ENCODE measurements at regions not wholly inside any gene's neighbourhood (a gene's known extent, or its start where the extent isn't known, plus 50 kb on each side); places are given as distances from the start of the nearest gene placed in this dataset.
"Not testable (repeated sequence)": the region's sequence is repeated elsewhere in the genome, so short reads cannot be mapped to it uniquely, and the experiment has no call there.

DNA sequence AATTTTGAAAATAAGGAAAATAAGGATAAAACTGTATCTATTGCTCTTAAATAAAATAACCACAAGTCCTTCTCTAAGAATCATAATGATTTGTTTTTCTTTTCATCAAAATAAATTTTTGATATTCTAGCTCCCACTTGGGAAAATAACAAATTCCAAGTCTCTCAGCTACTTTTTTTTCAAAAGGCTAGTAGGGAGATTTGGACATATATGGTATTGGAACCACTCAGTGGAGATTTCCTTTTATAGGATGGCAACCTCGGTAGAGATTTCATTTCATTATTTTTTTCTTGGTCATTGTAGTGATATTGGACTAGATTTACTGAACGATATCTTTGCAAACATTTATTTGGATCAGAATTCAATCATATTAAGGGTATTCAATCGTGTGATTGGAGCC, 69.5 kb upstream of the PRKG1 start:
- no peaks in the 10 kb centered on the region for H3K9me3 Mint-ChIP-seq
- ATAC-seq (replicated peaks; ENCODE audit: extremely low read depth, poor library complexity, severe bottlenecking), result no peak
- DNase-seq (ENCODE audit: low spot score in 2 of 2), result no peak
- no peak overlapping the region for H3K4me3 Mint-ChIP-seq
- no peaks in the 10 kb centered on the region for H3K4me1 Mint-ChIP-seq
- H3K27me3 Mint-ChIP-seq, result peaks cover 39% of the 10 kb centered on the region
- H3K27ac Mint-ChIP-seq (ENCODE audit: low read depth), result no peak overlapping the region
- H3K36me3 Mint-ChIP-seq (ENCODE audit: insufficient read depth), result no peaks in the 10 kb centered on the region

DNA sequence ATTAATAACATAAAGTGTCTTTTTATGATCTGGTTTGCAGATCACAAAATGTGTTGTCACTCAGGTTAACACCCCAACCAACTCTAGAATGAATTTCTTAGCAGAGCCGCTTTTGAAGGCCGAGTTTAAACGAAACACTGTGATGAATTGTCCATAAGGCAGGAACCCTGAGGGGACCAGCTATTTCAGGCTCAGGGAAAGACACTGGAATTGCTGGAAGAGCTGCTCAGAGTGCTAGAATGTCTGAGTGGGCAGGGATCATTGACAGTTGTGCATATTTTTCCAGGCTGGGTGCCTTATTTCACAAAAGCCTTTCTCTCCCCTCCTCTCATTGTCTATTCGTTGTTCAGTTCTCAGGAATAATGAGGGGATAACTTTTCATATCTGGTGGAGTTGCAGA, 68.7 kb upstream of the PRKG1 start:
- no peak for ATAC-seq (replicated peaks; ENCODE audit: extremely low read depth, poor library complexity, severe bottlenecking)
- no peak overlapping the region for H3K27ac Mint-ChIP-seq (ENCODE audit: low read depth)
- no peaks in the 10 kb centered on the region for H3K9me3 Mint-ChIP-seq
- H3K27me3 Mint-ChIP-seq, result peaks cover 47% of the 10 kb centered on the region
- no peak for DNase-seq (ENCODE audit: low spot score in 2 of 2)
- no peaks in the 10 kb centered on the region for H3K36me3 Mint-ChIP-seq (ENCODE audit: insufficient read depth)
- no peak overlapping the region for H3K4me3 Mint-ChIP-seq
- H3K4me1 Mint-ChIP-seq, result no peaks in the 10 kb centered on the region

DNA sequence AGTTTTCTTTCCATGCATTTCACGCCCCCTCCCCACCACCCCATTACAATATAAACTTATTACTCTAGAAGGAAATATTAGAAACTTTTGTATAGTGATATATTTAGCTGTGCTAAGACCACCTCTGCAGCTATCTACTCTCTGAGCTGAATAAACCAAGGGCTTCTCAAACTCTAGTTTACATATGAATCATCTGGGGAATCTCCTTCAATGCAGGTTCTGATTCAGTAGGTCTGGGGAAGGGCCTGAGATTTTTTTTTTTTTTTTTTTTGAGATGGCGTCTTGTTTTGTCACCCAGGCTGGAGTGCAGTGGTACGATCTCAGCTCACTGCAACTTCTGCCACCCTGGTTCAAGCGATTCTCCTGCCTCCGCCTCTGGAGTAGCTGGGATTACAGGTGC, 67.6 kb upstream of the PRKG1 start:
- Mint-ChIP-seq H3K27me3 (peaks cover 58% of the 10 kb centered on the region), H3K9me3 (no peaks in the 10 kb centered on the region), H3K36me3 (ENCODE audit: insufficient read depth) (no peaks in the 10 kb centered on the region), H3K4me3 (no peak overlapping the region), H3K4me1 (no peaks in the 10 kb centered on the region), H3K27ac (ENCODE audit: low read depth) (no peak overlapping the region)
- no peak for DNase-seq (ENCODE audit: low spot score in 2 of 2)
- no peak for ATAC-seq (replicated peaks; ENCODE audit: extremely low read depth, poor library complexity, severe bottlenecking)

DNA sequence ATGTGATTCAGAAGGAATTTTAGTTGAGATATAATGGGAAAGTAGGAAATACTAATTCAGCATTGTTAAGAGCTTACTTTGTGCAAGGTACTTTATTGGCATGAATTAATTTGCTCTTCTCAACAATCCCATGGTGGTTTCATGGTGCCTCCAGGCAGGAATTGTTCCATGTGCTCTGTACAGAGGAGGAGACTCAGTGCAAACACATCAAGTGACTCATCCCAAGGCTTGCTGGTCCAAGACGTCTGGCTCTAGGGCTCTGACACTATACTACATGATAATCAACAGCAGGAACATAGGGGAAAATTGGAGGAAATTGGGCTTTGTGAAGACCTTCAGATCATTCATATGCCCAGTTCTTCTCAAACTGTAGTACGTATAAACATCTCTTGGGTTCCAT, 66.5 kb upstream of the PRKG1 start:
- H3K9me3 Mint-ChIP-seq, result no peaks in the 10 kb centered on the region
- H3K4me1 Mint-ChIP-seq, result no peaks in the 10 kb centered on the region
- ATAC-seq (replicated peaks; ENCODE audit: extremely low read depth, poor library complexity, severe bottlenecking) (no peak), DNase-seq (ENCODE audit: low spot score in 2 of 2) (no peak)
- H3K27me3 Mint-ChIP-seq, result peaks cover 69% of the 10 kb centered on the region
- H3K27ac Mint-ChIP-seq (ENCODE audit: low read depth), result no peak overlapping the region
- H3K4me3 Mint-ChIP-seq, result no peak overlapping the region
- H3K36me3 Mint-ChIP-seq (ENCODE audit: insufficient read depth), result no peaks in the 10 kb centered on the region

DNA sequence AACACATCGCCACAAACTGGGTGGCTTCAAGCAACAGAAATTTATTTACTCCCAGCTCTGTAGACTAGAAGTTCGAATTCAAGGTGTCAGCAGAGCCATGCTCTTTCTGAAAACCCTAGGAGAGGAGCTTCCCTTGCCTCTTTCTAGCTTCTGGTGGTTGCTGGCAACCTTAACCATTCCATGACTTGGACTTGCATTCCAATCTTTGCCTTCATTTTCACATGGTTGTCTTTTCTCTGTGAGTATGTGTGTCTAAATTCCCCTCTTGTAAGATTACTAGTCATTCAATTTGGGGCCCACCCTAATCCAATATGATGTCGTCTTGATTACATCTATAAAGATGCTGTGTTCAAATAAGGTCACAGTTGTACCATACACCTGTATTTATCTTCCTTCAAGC, 65.9 kb upstream of the PRKG1 start:
- Mint-ChIP-seq H3K9me3 (no peaks in the 10 kb centered on the region), H3K4me1 (no peaks in the 10 kb centered on the region), H3K27me3 (peaks cover 69% of the 10 kb centered on the region), H3K27ac (ENCODE audit: low read depth) (no peak overlapping the region), H3K4me3 (no peak overlapping the region), H3K36me3 (ENCODE audit: insufficient read depth) (no peaks in the 10 kb centered on the region)
- ATAC-seq (replicated peaks; ENCODE audit: extremely low read depth, poor library complexity, severe bottlenecking), result no peak
- no peak for DNase-seq (ENCODE audit: low spot score in 2 of 2)

DNA sequence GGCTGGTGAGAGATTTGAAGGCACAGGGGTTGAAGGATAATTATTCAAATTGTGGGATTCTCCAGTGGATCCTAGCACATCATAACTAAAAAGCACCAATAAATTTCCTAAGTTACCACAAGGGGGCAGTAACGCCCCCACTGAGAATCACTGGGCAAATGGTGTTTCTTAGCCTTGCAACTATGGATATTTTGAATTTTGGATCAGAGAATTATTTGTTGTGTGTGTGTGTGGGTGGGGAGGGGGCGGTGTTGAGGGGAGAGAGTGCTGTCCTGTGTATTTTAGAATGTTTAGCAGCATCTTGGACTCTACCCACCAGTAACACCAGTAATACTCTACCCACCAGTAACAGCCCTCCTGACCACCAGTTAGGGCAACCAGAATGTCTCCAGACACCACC, 63.3 kb upstream of the PRKG1 start:
- H3K4me3 Mint-ChIP-seq, result no peak overlapping the region
- H3K27ac Mint-ChIP-seq (ENCODE audit: low read depth), result no peak overlapping the region
- DNase-seq (ENCODE audit: low spot score in 2 of 2), result no peak
- peaks cover 49% of the 10 kb centered on the region for H3K27me3 Mint-ChIP-seq
- no peaks in the 10 kb centered on the region for H3K36me3 Mint-ChIP-seq (ENCODE audit: insufficient read depth)
- no peaks in the 10 kb centered on the region for H3K9me3 Mint-ChIP-seq
- ATAC-seq (replicated peaks; ENCODE audit: extremely low read depth, poor library complexity, severe bottlenecking), result peak; percentile 19
- H3K4me1 Mint-ChIP-seq, result no peaks in the 10 kb centered on the region

DNA sequence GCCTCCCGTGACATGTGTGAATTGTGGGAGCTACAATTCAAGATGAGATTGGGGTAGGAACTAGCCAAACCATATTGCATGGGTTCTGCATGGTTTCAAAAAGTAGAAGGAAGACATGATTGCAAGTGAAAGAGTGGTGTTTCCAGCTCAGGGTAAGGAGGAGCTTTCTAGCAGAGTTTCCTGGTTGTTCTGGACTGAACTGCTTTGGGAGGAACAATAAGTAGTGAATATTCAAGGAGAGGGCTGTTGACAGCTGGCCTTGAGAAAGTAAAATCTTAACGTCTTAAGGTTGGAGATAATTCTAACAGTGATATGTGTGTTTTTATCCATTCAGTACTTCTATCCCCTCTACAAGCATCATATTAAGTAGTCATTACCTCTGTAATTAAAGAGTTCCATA, 62.2 kb upstream of the PRKG1 start:
- no peak for ATAC-seq (replicated peaks; ENCODE audit: extremely low read depth, poor library complexity, severe bottlenecking)
- no peaks in the 10 kb centered on the region for H3K9me3 Mint-ChIP-seq
- DNase-seq (ENCODE audit: low spot score in 2 of 2), result no peak
- H3K4me1 Mint-ChIP-seq, result no peaks in the 10 kb centered on the region
- H3K27me3 Mint-ChIP-seq, result peaks cover 45% of the 10 kb centered on the region
- no peak overlapping the region for H3K27ac Mint-ChIP-seq (ENCODE audit: low read depth)
- H3K36me3 Mint-ChIP-seq (ENCODE audit: insufficient read depth), result no peaks in the 10 kb centered on the region
- H3K4me3 Mint-ChIP-seq, result no peak overlapping the region

DNA sequence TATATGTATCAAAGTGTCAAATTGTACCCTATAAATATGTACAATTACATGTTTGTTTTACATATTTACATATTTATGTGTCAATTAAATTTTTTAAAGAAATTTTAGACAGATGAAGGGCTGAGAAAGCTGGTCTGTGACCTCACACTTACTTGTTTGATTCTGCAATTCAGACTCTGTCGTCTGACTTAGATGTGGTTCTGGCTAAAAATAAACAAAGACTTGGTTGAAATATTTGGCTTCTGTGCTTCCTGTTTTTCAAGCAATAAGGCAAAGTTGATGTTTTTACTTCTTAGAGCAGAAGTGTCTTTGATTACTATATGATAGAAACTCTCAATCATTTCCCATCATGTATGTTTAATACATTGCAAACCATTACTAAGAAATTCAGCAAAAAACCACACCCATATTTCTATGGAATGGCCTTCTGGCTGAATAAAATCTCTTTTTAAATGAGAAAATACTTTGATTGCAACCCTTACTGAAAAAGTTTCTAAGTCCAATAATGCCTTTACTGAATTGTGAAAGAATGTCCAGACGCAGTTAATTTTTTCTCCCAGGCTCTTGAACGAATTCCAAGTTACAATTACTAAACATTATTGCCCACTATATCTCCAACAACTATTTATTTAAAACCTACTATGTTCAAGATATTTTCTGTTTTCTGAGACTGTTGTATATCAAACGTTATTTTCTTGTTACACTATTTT, 59.5 kb upstream of the PRKG1 start:
- ATAC-seq (replicated peaks; ENCODE audit: extremely low read depth, poor library complexity, severe bottlenecking) (no peak), DNase-seq (ENCODE audit: low spot score in 2 of 2) (no peak)
- Mint-ChIP-seq H3K27me3 (peaks cover 46% of the 10 kb centered on the region), H3K4me1 (no peaks in the 10 kb centered on the region), H3K9me3 (no peaks in the 10 kb centered on the region), H3K4me3 (no peak overlapping the region), H3K27ac (ENCODE audit: low read depth) (no peak overlapping the region), H3K36me3 (ENCODE audit: insufficient read depth) (no peaks in the 10 kb centered on the region)

DNA sequence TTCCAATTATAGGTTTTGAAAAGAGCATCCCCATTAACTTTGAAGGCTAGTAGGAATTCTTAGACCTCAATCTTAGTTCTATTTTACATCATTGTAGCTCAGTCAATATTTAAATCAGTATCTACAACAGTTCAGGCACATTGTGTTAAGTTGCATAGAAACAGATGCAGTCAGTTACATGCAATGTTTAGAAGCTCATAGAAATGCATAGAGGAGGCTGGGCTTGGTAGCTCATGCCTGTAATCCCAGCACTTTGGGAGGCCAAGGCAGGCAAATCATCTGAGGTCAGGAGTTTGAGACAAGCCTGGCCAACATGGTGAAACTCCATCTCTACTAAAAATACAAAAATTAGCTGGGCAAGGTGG, 58.9 kb upstream of the PRKG1 start:
- not testable (repeated sequence) for H3K9me3 Mint-ChIP-seq; H3K36me3 Mint-ChIP-seq (ENCODE audit: insufficient read depth); DNase-seq (ENCODE audit: low spot score in 2 of 2); ATAC-seq (replicated peaks; ENCODE audit: extremely low read depth, poor library complexity, severe bottlenecking); H3K27ac Mint-ChIP-seq (ENCODE audit: low read depth); H3K4me1 Mint-ChIP-seq; H3K4me3 Mint-ChIP-seq
- H3K27me3 Mint-ChIP-seq, result peaks cover 41% of the 10 kb centered on the region

DNA sequence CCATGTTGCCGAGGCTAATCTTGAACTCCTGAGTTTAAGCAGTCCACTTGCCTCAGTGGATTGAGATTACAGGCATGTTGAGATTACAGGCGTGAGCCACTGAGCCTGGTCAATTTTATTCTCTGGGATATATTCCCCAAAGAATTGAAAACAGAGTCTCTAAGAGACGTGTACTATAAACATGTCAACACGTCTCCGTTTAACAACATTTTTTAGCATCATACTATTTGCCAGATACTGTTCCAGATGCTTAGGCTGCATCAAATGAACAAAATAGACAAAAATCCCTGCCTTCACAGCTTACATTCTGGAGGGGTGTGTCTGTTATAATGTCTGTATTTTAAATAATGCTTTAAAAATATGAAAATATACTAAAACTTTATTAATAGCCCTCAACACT, 54.1 kb upstream of the PRKG1 start:
- no peaks in the 10 kb centered on the region for H3K4me1 Mint-ChIP-seq
- ATAC-seq (replicated peaks; ENCODE audit: extremely low read depth, poor library complexity, severe bottlenecking) (no peak), DNase-seq (ENCODE audit: low spot score in 2 of 2) (no peak)
- H3K27me3 Mint-ChIP-seq, result peaks cover 14% of the 10 kb centered on the region
- H3K36me3 Mint-ChIP-seq (ENCODE audit: insufficient read depth), result no peaks in the 10 kb centered on the region
- no peaks in the 10 kb centered on the region for H3K9me3 Mint-ChIP-seq
- H3K27ac Mint-ChIP-seq (ENCODE audit: low read depth), result no peak overlapping the region
- no peak overlapping the region for H3K4me3 Mint-ChIP-seq

DNA sequence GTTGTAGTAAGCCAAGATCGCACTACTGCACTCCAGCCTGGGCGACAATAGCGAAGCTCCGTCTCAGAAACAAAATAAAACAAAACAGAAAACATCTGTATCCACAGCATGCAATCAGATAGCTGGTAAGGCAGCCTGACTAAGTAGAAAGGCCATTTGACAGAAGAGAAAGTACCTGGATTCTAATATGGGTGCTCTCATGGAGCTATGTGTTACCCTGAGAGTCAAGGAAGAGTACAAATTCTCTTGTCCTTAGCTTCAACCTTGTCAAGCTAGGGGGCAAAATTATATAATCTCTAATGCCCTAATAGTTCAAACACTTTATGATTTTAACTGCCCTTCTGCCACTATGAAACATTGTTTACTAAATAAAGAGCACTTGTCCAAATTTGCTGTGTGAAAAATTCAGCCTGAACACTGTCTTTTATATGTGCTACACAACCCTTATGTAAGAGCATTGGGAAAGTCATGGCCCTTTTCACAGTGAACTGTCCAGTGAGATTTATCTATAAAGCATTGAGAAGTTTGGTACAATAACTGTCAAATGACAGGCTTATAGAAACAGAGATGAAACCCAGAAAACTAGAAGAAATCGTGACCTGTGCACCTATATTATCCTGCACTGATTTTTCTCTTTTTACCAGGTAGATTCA, 51.2 kb upstream of the PRKG1 start:
- DNase-seq (ENCODE audit: low spot score in 2 of 2), result no peak
- Mint-ChIP-seq H3K4me3 (no peak overlapping the region), H3K27ac (ENCODE audit: low read depth) (no peak overlapping the region), H3K27me3 (peaks cover 30% of the 10 kb centered on the region), H3K36me3 (ENCODE audit: insufficient read depth) (peaks cover 2% of the 10 kb centered on the region), H3K4me1 (no peaks in the 10 kb centered on the region), H3K9me3 (no peaks in the 10 kb centered on the region)
- no peak for ATAC-seq (replicated peaks; ENCODE audit: extremely low read depth, poor library complexity, severe bottlenecking)

DNA sequence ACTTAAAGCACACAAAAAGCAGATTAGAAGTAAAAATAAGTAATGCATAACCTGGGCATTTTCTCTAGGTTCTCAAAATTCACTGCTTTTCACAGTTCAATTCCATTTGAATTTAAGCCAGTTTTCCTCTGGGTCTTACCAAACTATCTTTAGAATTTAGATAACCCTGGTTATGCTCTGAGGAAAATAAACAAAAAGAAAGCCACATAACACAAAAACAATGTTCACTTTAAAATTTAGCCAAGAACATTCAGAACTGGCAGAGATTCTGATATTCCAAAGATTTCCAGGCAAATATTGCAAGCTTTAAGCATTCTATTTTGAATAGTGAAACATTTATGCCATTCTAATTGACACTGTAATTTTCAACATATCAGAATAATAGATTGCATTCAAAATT, 50.7 kb upstream of the PRKG1 start:
- Mint-ChIP-seq H3K27ac (ENCODE audit: low read depth) (no peak overlapping the region), H3K27me3 (peaks cover 28% of the 10 kb centered on the region), H3K4me1 (no peaks in the 10 kb centered on the region), H3K9me3 (no peaks in the 10 kb centered on the region), H3K4me3 (no peak overlapping the region), H3K36me3 (ENCODE audit: insufficient read depth) (peaks cover 2% of the 10 kb centered on the region)
- DNase-seq (ENCODE audit: low spot score in 2 of 2) (no peak), ATAC-seq (replicated peaks; ENCODE audit: extremely low read depth, poor library complexity, severe bottlenecking) (no peak)

Measured in central memory CD8-positive, alpha-beta T cell (primary cell).